GM23248 (cell line): ENCODE measurements at regions not wholly inside any gene's neighbourhood (a gene's known extent, or its start where the extent isn't known, plus 50 kb on each side); places are given as distances from the start of the nearest gene placed in this dataset.

Experiments
- DNase-seq: peaks from one replicate; pipeline ENCODE4 v3.0.0-alpha.2; 2015
- H2AFZ ChIP-seq: fragments of 200-600 bp; sonication (generic); 2 replicates; pipeline ENCODE4 v1.6.1; 2016; ENCODE audit warnings: antibody characterized with exemption
- H3F3A ChIP-seq: fragments of 200-600 bp; sonication (generic); 2 replicates; pipeline ENCODE4 v1.6.1; 2016; ENCODE audit warnings: mild to moderate bottlenecking, antibody characterized with exemption, mixed run types; ENCODE audit not compliant: insufficient read depth
- H3K27ac ChIP-seq: fragments of 200-600 bp; sonication (generic); 2 replicates; pipeline ENCODE4 v1.5.1; 2016; ENCODE audit warnings: mild to moderate bottlenecking
- H3K27me3 ChIP-seq: fragments of 200-600 bp; sonication (generic); replicated peaks from 2 replicates; pipeline ENCODE4 v1.6.1; 2016; ENCODE audit warnings: mild to moderate bottlenecking; ENCODE audit not compliant: insufficient read depth
- H3K36me3 ChIP-seq: fragments of 200-600 bp; sonication (generic); 2 replicates; pipeline ENCODE4 v1.6.1; 2016; ENCODE audit warnings: low read depth, mild to moderate bottlenecking
- H3K4me1 ChIP-seq: fragments of 200-600 bp; sonication (generic); 2 replicates; pipeline ENCODE4 v1.6.1; 2016; ENCODE audit warnings: mild to moderate bottlenecking; ENCODE audit not compliant: insufficient read depth
- H3K4me2 ChIP-seq: fragments of 200-600 bp; sonication (generic); one replicate; pipeline ENCODE4 v1.6.1; 2016; ENCODE audit warnings: mild to moderate bottlenecking; ENCODE audit not compliant: unreplicated experiment
- H3K4me3 ChIP-seq: fragments of 200-600 bp; sonication (generic); 2 replicates; pipeline ENCODE4 v1.5.1; 2016; ENCODE audit warnings: mild to moderate bottlenecking
- H3K79me2 ChIP-seq: fragments of 200-600 bp; sonication (generic); 2 replicates; pipeline ENCODE4 v1.6.1; 2016; ENCODE audit warnings: mild to moderate bottlenecking; ENCODE audit not compliant: insufficient read depth
- H3K9ac ChIP-seq: fragments of 200-600 bp; sonication (generic); 2 replicates; pipeline ENCODE4 v1.6.1; 2016; ENCODE audit warnings: mild to moderate bottlenecking
- H3K9me2 ChIP-seq: fragments of 200-600 bp; sonication (generic); 2 replicates; pipeline ENCODE4 v1.6.1; 2016; ENCODE audit warnings: mixed run types, mild to moderate bottlenecking, moderate library complexity; ENCODE audit not compliant: insufficient read depth
- H3K9me3 ChIP-seq: fragments of 200-600 bp; sonication (generic); one replicate; pipeline ENCODE4 v1.6.1; 2017; ENCODE audit warnings: low read depth
- H4K20me1 ChIP-seq: fragments of 200-600 bp; sonication (generic); 2 replicates; pipeline ENCODE4 v1.6.0; 2016; ENCODE audit not compliant: insufficient read depth
- EZH2 ChIP-seq: fragments of 200-600 bp; sonication (generic); IDR thresholded peaks from 2 replicates; pipeline ENCODE4 v1.6.1; 2018; ENCODE audit warnings: antibody characterized with exemption, mild to moderate bottlenecking; ENCODE audit not compliant: insufficient read depth, poor library complexity, severe bottlenecking
- EZH2phosphoT487 ChIP-seq: fragments of 200-600 bp; sonication (generic); IDR thresholded peaks from 2 replicates; pipeline ENCODE4 v1.6.1; 2018; ENCODE audit warnings: antibody characterized with exemption, moderate library complexity, mild to moderate bottlenecking, low read depth; ENCODE audit not compliant: insufficient read depth
- WGBS, 2 experiments: methylation state at CpG; one replicate each; pipeline ENCODE4 v1.1.6; 2015 to 2017; ENCODE audit warnings: low lambda C conversion rate in 2 of 2, low coverage in 1 of 2; ENCODE audit errors: missing lambda C conversion rate in 2 of 2; 5-methylcytosine and 5-hydroxymethylcytosine counted together
- in situ Hi-C: fragments of 300-500 bp; cut with MboI; formaldehyde crosslinking; loops from 2 replicates; pipeline ENCODE4 v1.15.0; 2020

DNA sequence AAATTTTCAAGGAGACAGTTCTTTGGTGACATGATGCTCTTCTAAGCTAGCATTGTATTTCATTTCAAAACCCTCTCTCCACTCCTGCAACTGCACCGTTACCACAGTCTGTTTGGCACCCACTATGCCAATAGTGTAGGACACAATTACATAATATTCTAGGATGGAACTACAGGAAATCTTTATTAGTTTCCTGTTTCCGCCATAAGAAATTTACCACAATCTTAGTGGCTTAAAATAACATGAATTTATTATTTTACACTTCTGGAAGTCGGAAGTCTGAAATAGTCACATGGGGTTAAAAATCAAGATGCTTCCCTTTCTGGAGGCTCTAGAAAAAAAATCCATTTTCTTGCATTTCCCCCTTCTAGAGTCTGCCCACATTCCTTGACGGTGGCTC lies 733.1 kb downstream of the HDGFL1 start:
- DNase-seq = no peak
- H3K27me3 ChIP-seq = no peaks in the 10 kb centered on the region
- no peaks in the 10 kb centered on the region for H3F3A ChIP-seq
- 41 to 46% methylated on average over 4 of the region's 4 CpGs for WGBS, 2 experiments
- H3K9me3 ChIP-seq = no peaks in the 10 kb centered on the region
- no peak overlapping the region for H3K9ac ChIP-seq
- no peak overlapping the region for H2AFZ ChIP-seq
- peaks cover 4% of the 10 kb centered on the region; the same call in 1 of the 2 replicates for H3K9me2 ChIP-seq
- no peaks in the 10 kb centered on the region for H3K36me3 ChIP-seq
- H3K27ac ChIP-seq = no peak overlapping the region
- no peaks in the 10 kb centered on the region for H3K4me1 ChIP-seq
- H3K4me3 ChIP-seq = no peak overlapping the region
- TF ChIP-seq EZH2phosphoT487 (no peak), EZH2 (no peak)
- H3K79me2 ChIP-seq = no peaks in the 10 kb centered on the region
- no peak overlapping the region for H3K4me2 ChIP-seq
- no peaks in the 10 kb centered on the region for H4K20me1 ChIP-seq
- in situ Hi-C loops = no loop called here

DNA sequence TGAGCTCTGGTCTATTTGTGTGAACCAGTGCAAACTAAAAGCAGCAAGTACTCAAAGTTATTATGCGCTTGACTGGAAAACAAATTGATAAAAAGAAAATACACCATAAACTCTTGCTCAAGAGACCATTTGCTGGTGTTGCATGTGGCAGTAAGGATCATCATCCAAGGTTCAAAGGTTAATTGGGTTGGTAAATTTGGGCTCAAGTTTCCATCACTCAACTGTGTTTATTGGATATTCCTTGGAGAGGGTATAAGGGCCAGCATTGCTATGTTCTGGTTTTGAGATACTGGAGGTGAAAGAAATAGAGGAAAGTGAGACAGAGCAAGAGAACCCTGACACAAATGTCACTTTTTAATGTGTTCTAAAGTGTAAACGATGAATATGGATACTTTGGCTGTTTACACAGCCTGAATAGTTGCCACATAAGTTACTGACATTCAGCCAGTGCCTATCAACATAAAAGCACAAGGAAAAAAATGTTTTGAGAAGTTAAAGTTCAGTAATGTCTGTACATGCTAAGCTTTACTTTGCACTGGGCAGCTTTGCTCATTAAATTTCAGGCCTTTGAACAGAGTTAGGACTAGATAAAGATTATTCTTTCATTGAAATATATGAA lies 736.1 kb downstream of the HDGFL1 start:
- Histone ChIP-seq H3K4me2 (no peak overlapping the region), H3K4me1 (no peaks in the 10 kb centered on the region), H3K27me3 (no peaks in the 10 kb centered on the region), H3K9me2 (peaks cover 4% of the 10 kb centered on the region; the same call in 1 of the 2 replicates), H3K9me3 (no peaks in the 10 kb centered on the region), H3K36me3 (no peaks in the 10 kb centered on the region), H3K79me2 (no peaks in the 10 kb centered on the region), H2AFZ (no peak overlapping the region), H3K27ac (no peak overlapping the region), H3K9ac (no peak overlapping the region), H3F3A (no peaks in the 10 kb centered on the region), H3K4me3 (no peak overlapping the region), H4K20me1 (no peaks in the 10 kb centered on the region)
- DNase-seq = no peak
- 45 to 47% methylated on average over 2 of the region's 2 CpGs for WGBS, 2 experiments
- TF ChIP-seq EZH2 (no peak), EZH2phosphoT487 (no peak)
- in situ Hi-C loops = no loop called here

DNA sequence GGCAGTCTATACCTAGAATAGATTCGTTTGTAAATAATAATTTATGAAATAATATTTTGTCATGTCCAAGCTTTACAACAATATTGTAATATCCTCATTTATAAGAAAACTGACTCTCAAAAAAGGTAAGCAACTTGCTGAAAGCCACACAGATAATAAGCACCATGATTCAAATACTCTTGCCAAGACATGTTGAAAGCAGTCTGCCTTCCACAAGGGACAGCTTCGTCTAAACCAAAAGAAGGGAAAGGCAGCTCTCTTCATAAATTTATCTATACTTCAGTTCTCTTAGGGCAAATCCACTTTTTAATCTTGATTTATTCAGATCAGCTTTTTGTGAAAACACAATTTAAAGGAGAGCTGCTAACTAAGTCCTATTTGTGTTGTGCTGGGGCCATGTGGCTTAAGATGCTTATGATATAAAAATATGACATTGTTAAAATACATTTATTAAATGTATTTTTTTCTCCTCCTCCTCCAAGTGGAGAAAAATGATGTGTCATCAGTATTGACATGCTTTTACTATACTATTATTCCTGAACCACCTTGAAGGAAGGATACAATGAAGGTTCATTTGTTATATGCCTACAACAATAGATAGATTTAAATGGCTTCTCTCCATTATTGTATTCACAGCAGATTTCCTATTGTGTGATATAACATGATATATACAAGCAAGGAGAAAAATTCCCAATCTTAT lies 737.0 kb downstream of the HDGFL1 start:
- 11 to 17% methylated on average over 2 of the region's 2 CpGs for WGBS, 2 experiments
- no peak overlapping the region for H3K27ac ChIP-seq
- in situ Hi-C loops = no loop called here

DNA sequence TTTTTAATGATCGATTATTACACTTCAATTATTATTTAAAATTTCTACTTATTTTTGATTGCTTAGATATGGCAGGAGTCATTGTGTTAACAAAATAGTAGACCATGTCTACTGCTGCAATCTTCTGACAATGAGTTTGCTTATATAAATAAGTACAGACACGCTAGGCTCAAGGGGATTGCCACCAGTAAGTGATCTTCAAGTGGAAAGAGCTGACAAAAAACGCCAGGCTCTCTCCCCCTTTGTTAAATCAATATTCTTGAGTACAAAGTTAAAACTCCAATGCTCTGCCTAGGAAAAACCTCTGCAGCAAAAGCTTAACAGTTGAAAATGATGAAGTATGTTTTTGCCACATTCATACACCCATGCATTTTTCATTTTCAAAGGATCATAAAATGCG lies 738.1 kb downstream of the HDGFL1 start:
- H3K4me2 ChIP-seq = no peak overlapping the region
- in situ Hi-C loops = no loop called here
- no peak overlapping the region for H3K4me3 ChIP-seq
- no peak overlapping the region for H3K9ac ChIP-seq
- no peaks in the 10 kb centered on the region for H3K36me3 ChIP-seq
- no peak overlapping the region for H2AFZ ChIP-seq
- H3K4me1 ChIP-seq = no peaks in the 10 kb centered on the region
- no peaks in the 10 kb centered on the region for H3K9me3 ChIP-seq
- H3F3A ChIP-seq = no peaks in the 10 kb centered on the region
- no peaks in the 10 kb centered on the region for H4K20me1 ChIP-seq
- no peaks in the 10 kb centered on the region for H3K27me3 ChIP-seq
- WGBS, 2 experiments = 30 to 36% methylated on average over 4 of the region's 4 CpGs
- H3K27ac ChIP-seq = no peak overlapping the region
- no peak for DNase-seq
- H3K79me2 ChIP-seq = no peaks in the 10 kb centered on the region
- no peak for TF ChIP-seq EZH2
- no peak for TF ChIP-seq EZH2phosphoT487
- H3K9me2 ChIP-seq = no peaks in the 10 kb centered on the region

More for the DNA sequence above, 737.0 kb downstream of the HDGFL1 start:
- DNase-seq = no peak
- H3K9ac ChIP-seq = no peak overlapping the region
- no peaks in the 10 kb centered on the region for H3F3A ChIP-seq
- H3K36me3 ChIP-seq = no peaks in the 10 kb centered on the region
- TF ChIP-seq EZH2phosphoT487 = no peak
- TF ChIP-seq EZH2 = no peak
- peaks cover 4% of the 10 kb centered on the region; the same call in 1 of the 2 replicates for H3K9me2 ChIP-seq
- H3K4me1 ChIP-seq = no peaks in the 10 kb centered on the region
- no peaks in the 10 kb centered on the region for H3K27me3 ChIP-seq
- H3K4me2 ChIP-seq = no peak overlapping the region
- no peaks in the 10 kb centered on the region for H3K9me3 ChIP-seq
- no peaks in the 10 kb centered on the region for H4K20me1 ChIP-seq
- H3K4me3 ChIP-seq = no peak overlapping the region
- no peak overlapping the region for H2AFZ ChIP-seq
- H3K79me2 ChIP-seq = no peaks in the 10 kb centered on the region
